SK-N-SH treated with all-trans-retinoic acid at 6 μM for 48 hours (cell line): ENCODE measurements at regions not wholly inside any gene's neighbourhood (a gene's known extent, or its start where the extent isn't known, plus 50 kb on each side); places are given as distances from the start of the nearest gene placed in this dataset.

Experiments
- BACH2 ChIP-seq: fragments of 250-450 bp; sonication (Bioruptor Pico); IDR thresholded peaks from 2 replicates; pipeline ENCODE4 v1.9.0; 2021; ENCODE audit warnings: mild to moderate bottlenecking, borderline replicate concordance
- OSR1 ChIP-seq: fragments of 250-450 bp; sonication (Bioruptor Pico); IDR thresholded peaks from 2 replicates; pipeline ENCODE4 v1.8.0; 2022; ENCODE audit warnings: moderate library complexity, mild to moderate bottlenecking, inconsistent platforms
- ZFP3 ChIP-seq: fragments of 250-450 bp; sonication (Bioruptor Pico); IDR thresholded peaks from 2 replicates; pipeline ENCODE4 v1.5.0; 2020; ENCODE audit warnings: mild to moderate bottlenecking, moderate library complexity
- TF ChIP-seq, protein P1 (sequence below): fragments of 250-450 bp; sonication (Bioruptor Pico); IDR thresholded peaks from 2 replicates; pipeline ENCODE4 v1.5.1; 2021; ENCODE audit warnings: mild to moderate bottlenecking, moderate library complexity
- TF ChIP-seq, protein P2 (sequence below): fragments of 250-450 bp; sonication (Bioruptor Pico); IDR thresholded peaks from 2 replicates; pipeline ENCODE4 v1.8.0; 2020; ENCODE audit warnings: mild to moderate bottlenecking, moderate library complexity, borderline replicate concordance

DNA sequence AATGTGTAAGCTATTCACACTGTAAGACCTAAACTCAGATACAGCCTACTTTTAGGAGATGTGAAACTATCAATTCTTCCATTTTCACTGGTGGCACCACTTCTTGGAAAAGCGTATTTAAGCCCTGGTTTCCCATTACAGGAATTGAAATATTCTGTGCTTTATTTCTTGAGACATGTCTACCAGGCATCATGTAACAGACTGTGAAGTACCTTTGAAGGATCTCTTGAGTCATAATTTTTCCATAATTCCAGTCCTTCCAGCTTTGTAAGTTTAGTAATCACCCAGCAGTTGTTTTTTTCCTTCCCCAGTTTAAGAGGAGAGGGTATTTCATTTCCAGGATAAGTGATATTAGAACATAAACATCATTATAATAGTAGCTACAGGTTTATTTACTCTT is 186.0 kb upstream of the PRPS1L1 start:
- no peak for TF ChIP-seq OSR1 (CRISPR knock-in tag)
- no peak for TF ChIP-seq BACH2 (CRISPR knock-in tag)
- TF ChIP-seq, protein P1, sequence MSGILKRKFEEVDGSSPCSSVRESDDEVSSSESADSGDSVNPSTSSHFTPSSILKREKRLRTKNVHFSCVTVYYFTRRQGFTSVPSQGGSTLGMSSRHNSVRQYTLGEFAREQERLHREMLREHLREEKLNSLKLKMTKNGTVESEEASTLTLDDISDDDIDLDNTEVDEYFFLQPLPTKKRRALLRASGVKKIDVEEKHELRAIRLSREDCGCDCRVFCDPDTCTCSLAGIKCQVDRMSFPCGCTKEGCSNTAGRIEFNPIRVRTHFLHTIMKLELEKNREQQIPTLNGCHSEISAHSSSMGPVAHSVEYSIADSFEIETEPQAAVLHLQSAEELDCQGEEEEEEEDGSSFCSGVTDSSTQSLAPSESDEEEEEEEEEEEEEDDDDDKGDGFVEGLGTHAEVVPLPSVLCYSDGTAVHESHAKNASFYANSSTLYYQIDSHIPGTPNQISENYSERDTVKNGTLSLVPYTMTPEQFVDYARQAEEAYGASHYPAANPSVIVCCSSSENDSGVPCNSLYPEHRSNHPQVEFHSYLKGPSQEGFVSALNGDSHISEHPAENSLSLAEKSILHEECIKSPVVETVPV (CRISPR knock-in tag), result no peak
- TF ChIP-seq, protein P2, sequence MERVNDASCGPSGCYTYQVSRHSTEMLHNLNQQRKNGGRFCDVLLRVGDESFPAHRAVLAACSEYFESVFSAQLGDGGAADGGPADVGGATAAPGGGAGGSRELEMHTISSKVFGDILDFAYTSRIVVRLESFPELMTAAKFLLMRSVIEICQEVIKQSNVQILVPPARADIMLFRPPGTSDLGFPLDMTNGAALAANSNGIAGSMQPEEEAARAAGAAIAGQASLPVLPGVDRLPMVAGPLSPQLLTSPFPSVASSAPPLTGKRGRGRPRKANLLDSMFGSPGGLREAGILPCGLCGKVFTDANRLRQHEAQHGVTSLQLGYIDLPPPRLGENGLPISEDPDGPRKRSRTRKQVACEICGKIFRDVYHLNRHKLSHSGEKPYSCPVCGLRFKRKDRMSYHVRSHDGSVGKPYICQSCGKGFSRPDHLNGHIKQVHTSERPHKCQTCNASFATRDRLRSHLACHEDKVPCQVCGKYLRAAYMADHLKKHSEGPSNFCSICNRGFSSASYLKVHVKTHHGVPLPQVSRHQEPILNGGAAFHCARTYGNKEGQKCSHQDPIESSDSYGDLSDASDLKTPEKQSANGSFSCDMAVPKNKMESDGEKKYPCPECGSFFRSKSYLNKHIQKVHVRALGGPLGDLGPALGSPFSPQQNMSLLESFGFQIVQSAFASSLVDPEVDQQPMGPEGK, result no peak
- TF ChIP-seq ZFP3, result no peak
